ENCODE measurements at regions not wholly inside any gene's neighbourhood (a gene's known extent, or its start where the extent isn't known, plus 50 kb on each side); places are given as distances from the start of the nearest gene placed in this dataset.
"Not testable (repeated sequence)": the region's sequence is repeated elsewhere in the genome, so short reads cannot be mapped to it uniquely, and the experiment has no call there.

DNA sequence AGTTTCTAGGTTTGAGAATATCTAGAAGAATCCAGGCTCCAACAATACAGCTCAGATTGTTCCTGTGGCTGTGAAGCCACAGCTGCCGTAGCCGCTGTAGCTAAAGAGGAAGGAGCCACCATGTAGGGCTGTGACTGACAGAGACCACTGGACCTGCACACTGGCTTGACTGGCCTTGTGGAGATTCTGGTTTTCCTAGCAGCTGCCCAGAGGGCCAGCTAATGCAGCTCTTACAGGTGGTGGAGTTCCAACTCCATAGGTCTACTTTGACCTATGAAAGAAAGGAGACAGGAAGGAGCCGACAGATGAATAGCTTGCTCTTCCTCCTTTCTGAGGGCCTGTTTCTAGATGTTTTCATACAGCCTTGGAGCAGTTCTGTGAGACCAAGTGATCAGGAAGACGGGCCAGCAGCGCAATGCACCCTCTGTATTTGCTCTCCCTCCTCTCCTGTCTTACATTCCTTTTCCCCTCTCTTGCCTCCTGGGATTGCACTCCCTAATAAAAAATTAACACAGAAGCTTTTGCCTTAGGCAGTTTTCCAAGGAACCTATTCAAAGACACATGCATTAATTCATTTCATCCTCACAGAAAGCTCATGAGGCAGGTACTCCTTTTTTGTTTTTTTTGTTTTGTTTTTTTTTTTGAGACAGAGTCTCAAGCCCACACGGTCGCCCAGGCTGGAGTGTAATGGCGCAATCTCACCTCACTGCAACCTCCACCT is 51.8 kb upstream of the MYB start:
- DNase-seq (ENCODE audit: low read depth), result no peak

- peak; percentile 7 for DNase-seq (ENCODE audit: low read depth)
Observed at GRCh38 chr6:135128268-135128914, 52.7 kb upstream of the MYB start.

DNA sequence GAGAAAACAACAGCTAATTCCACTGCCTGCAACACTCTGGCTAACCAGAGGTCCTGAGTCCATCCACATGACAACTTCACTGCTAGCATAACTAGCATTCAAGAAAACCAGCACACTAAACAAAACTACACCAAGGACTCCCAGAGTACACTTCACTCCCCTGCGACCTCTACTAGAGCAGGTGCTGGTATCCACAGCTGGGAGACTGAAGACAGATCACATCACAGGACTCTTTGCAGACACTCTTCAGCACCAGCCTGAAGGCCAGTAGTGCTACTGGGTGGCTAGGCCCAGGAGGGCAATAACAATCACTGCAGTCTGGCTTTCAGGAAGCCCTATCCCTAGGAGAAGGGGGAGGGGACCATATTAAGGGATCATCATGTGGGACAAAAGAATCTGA is 54.4 kb upstream of the MYB start:
- no peak for DNase-seq (ENCODE audit: low read depth)

DNA sequence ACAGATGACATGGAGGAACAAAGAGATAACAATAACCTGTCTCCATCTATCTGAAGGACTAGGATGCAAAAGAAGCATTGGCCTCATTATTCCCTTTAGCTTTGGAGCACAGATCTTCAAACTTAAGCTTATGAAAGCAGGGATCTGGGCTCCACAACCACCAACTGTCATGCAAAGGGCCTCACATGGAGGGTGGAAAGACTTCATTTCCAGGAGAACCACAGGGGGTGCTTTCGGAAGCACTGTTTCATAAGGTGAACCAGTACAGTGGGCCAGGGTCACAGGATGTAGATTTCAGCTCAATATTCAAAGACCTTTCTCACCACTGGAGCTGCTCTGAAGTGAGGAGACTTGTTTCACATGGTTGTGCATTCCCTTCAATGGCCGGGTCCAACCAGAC is 55.1 kb upstream of the MYB start:
- no peak for DNase-seq (ENCODE audit: low read depth)

DNA sequence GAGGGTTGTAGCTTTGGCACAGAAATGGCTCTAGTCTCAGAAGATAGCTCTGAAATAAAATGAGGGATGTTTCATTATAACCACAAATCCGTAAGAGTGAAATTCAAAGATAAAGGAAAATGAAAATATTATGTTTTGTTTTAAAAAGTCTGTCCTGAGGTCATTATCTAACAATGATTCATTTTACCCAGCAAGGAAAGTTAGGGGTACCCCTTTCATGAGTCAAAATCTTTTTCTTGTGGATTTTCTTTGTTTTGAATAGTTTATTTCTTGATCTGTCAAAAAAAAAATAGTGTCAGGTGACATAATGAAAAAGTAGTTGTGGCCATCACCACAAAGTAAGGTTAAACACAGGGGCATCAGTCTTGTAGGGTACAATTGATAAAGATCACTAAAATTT is 59.7 kb upstream of the MYB start:
- no peak for DNase-seq (ENCODE audit: low read depth)

DNA sequence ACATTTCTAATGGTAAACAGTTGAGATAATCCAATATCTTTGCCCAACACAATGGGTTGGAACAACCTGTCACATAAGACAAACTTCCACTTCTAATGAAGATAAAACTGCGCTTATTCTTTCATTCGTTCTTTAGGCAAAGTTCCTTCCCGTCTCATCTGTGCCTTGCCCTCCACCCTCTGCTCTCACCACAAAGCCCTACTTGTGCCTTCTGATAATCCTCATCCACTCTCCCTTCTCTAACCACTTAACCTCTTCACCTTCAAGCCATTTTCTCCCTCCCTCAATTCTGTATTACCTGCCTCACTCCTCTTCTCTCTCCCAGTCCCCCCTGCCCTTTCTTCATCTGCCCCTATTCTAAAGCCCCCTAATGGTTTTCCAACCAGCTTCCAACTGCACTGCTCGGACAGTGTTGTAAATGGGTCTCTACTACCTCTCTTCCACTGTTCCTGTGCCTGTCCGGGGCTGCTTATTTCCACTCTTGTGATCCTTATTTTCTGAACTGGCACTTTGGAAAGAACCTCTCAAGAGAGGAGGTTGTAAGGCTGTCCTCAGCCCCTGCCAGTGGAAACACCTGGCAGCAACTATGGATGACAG is 62.9 kb upstream of the MYB start:
- no peak for DNase-seq (ENCODE audit: low read depth)

GRCh38 chr6:135117413-135117968 is 62.9 kb upstream of the HBS1L start:
- DNase-seq (ENCODE audit: low read depth), result no peak

DNA sequence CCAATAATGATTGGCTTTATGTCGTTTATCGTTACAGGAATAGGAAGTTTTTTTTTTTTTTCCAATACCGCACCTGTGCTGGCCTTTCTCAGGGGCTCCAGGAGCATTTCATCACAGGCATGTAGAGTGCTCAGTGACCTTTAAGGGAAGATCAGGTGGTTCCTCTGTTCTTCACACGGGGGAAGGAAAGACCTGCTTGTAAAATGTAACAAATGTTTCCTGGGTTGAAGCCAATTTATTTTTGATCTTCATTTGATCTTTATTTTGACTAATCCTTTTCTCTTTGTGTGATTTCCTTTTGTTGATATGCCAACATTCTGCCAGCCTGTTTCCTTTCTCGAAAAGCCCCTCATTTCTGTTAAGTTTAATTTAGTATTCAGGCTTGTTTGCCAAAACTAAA is 61.9 kb upstream of the HBS1L start:
- DNase-seq (ENCODE audit: low read depth), result no peak

GRCh38 chr6:135115834-135116233 is 61.2 kb upstream of the HBS1L start:
- DNase-seq (ENCODE audit: low read depth), result no peak

DNA sequence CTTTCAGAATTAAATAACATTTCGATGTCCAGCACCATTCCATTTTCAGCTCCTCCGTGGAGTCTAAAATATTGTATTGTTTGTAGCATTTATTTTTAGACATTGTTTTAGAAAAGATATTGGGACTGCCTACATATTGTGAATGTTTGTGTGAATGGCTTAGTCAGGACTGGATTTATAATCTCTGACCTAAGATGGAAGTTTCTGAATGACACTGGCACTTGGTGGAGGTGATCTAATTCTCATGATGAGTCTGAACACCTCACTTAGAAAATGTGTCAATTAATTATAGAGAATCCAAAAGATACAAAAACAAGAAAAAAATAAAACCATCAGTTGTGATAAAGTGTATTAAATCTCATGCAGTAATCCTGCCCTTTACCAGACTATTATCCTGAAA is 60.8 kb upstream of the HBS1L start:
- DNase-seq (ENCODE audit: low read depth), result no peak

DNA sequence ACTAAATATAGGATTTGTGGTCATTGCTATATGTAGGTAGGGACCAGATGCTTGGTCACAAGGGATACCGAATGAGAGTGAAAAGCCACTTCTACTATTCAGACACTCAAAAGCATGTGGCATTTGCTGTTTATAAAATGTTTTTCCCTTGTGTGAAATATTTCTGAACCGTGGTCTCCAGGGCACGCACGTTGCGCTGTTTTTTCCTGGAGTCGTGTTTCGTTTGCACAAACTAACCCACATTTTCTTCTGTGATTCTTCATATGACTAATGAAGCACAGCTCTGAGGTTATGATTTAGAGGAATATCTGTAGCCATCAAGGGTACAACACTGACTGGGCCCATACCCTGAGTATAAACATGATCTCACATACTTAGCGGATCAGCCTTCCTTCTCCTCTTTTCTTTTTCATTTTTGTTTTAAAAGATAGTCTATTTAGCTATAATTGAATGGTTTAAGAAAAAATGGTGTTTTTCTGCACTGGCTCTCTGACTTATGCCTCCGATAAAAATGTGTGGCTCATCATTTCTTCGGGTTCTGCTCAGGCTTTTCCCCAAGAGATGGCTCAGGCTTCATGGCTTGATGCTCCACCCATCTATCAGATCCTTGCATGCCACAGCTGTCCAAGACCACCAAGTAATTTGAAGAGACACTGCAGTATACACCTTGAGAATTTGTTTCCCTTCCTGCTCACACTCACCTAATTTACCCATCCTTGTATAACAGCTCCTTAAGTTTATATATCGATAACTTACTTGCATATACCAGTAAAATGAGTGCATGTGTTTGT is 59.9 kb upstream of the HBS1L start:
- no peak for DNase-seq (ENCODE audit: low read depth)

DNA sequence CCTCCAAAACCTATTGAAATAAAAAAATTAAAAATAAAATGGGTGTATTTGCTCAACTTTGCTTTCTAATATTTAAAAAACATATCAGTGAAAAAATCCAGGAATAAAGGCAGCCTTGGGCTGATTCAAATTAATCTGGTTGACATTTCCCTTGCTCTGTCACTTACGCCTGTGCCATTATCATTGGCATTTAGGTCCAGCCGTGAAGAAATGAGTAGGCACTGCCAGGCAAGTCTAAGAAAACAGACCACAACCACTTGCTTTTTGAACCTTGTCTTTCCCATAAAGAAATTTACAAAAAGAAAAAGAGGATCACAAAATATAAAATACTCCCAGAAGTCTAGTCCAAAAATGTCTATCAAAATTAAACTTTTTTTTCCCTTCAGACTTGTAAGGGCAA is 59.2 kb upstream of the HBS1L start:
- DNase-seq (ENCODE audit: low read depth), result no peak

GRCh38 chr6:135112951-135113350 is 58.3 kb upstream of the HBS1L start:
- not testable (repeated sequence) for DNase-seq (ENCODE audit: low read depth)

DNA sequence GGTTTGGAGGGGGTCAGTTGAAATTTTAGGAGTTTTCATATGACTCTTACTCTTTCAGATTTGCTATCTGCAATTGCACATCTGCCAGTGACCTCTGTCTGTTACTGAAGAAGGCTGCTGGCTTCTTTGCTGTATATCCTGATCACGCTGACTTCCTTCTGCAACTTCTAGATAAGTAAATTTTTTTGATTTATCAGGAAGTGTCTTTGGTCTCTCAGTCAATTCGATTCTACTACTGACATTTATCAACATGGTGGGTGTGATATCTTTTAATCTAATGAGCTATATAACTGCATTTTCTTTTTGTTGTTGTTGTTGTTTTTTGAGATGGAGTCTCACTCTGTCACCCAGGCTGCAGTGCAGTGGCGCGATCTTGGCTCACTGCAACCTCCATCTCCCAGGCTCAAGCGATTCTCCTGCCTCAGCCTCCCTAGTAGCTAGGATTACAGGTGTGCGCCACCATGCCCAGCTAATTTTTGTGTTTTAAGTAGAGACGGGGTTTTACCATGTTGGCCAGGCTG is 55.7 kb upstream of the HBS1L start:
- not testable (repeated sequence) for DNase-seq (ENCODE audit: low read depth)

DNA sequence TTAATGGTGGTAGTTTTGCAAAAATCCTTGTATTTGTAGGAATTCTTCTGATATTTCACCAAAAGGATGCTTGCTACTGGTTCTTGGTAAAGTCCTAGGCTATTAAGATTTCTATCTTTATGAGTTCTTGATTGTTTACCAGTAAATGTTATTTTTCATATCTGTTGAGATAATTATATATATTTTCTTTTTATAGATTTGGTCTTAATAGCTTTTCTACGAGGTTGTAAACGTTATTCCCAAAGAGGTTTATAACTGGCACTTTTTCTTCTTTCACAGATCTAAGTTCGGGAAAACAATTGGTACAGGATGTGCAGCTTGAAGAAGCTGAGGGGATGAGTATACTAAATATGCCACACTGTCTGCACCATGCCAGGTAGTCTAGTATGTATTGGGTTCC is 55.1 kb upstream of the HBS1L start:
- no peak for DNase-seq (ENCODE audit: low read depth)

DNA sequence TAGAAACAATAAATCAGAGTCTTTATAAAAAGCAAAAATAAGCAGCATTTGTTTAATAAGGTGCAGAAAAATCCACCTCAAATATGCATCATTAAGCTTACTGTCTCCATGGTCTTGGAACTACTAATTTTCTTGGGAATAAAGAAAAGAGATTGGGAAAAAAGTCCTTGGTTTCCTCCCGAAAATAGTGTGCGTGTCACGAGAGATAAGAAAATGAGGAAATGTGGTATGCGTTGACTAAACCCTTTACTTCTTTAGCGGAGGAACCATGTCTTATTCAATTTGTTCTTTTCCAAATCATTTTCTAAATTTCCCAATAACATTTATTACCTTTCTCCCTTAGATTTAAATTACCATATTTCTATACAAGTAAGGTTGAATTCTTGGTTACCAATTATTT is 54.1 kb upstream of the HBS1L start:
- no peak for DNase-seq (ENCODE audit: low read depth)

DNA sequence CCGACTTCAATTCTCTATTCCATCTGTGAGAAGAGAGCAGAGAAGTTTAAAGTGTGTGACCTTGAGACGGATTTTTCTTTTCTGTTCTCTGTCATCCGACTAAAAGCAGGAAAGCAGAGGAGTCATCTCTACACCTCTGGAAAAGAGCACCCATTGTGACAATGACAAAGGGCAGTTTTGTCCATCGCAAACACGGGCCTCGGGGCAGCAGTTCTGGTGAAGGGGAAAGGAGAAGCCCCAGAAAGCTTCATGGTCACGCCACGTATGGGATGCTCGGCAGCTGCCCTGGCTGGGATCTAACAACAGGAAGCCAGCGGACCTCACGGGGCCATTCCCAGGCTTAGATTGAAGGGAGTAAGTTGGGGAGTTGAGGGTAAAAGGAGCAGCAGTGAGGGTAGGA is 52.0 kb upstream of the HBS1L start:
- no peak for DNase-seq (ENCODE audit: low read depth)

- DNase-seq (ENCODE audit: low read depth), result no peak
Observed at GRCh38 chr6:135105710-135106109, 51.1 kb upstream of the HBS1L start.

GRCh38 chr6:135105299-135105698 is 50.7 kb upstream of the HBS1L start:
- no peak for DNase-seq (ENCODE audit: low read depth)
